ENCODE measurements at regions not wholly inside any gene's neighbourhood (a gene's known extent, or its start where the extent isn't known, plus 50 kb on each side); places are given as distances from the start of the nearest gene placed in this dataset.

GRCh38 chr16:7051591-7052349 is 280.9 kb upstream of the RBFOX1 start:
- no peak for TF ChIP-seq CTCF (conservative IDR thresholded peaks at IDR 0.05; ENCODE audit: low read depth in 2 of 2)
- no peak for TF ChIP-seq EZH2phosphoT487 (IDR thresholded peaks at IDR 0.05; ENCODE audit: unreplicated experiment)
- no peak for TF ChIP-seq POLR2AphosphoS5 (IDR thresholded peaks at IDR 0.05; ENCODE audit: low read depth)
- TF ChIP-seq EZH2 (IDR thresholded peaks at IDR 0.05; ENCODE audit: low read depth, unreplicated experiment): no peak
- no peak for TF ChIP-seq ZNF331 (CRISPR knock-in tag; IDR thresholded peaks at IDR 0.05; ENCODE audit: low read depth)
